NCI-H2227 treated with DMSO at 0.1 percent for 48 hours (cell line): ENCODE measurements at regions not wholly inside any gene's neighbourhood (a gene's known extent, or its start where the extent isn't known, plus 50 kb on each side); places are given as distances from the start of the nearest gene placed in this dataset.

ENCODE experiments used
- DNase-seq: peaks from one replicate; lab custom pipeline; 2025; lab: John Stamatoyannopoulos, UW

- DNase-seq: no peak
Observed at GRCh38 chr13:36552334-36552733, 120.0 kb downstream of the CCNA1 start.

DNA sequence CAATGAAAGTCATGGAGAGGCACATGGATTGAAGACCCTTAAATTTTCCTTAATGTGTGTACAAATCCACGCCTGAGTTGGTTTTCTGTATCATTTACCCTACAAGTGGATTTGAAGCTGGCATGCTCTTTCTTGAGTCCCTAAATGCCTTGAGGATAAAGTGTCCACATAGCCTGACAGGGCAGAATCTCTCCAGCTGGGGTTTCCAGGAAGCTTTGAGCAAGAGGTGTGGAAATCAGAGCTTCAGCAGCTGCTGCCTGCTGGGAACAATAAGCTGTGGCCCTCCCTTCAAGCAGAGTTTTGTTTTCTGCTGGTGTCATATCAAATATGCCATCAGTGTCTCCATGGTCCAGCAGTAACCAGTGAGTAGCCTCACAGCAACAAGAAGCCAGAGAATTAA lies 120.3 kb upstream of the SERTM1 start:
- no peak for DNase-seq

GRCh38 chr13:36555151-36555986 lies 118.5 kb upstream of the SERTM1 start:
- no peak for DNase-seq

DNA sequence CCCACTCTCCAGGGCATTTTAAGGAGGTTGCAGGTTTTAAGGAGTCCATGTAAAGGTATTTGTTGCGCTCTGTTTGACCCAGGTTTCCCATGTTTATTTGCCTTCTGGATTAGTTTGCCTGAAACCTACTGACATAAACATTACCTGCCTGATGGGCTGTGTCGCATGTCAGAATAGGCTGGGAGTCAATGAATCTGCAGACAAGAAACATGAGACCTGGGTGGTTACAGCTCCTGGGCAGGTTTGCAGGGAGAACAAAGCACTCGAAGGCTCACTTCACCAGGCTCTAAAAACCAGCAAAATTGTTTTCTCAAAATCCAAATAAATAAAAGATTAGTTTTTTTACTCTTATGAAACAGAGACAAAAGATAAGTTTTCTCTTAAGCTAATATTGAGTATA lies 114.4 kb upstream of the SERTM1 start:
- DNase-seq: no peak

GRCh38 chr13:36567485-36567884 lies 106.3 kb upstream of the SERTM1 start:
- DNase-seq: no peak

DNA sequence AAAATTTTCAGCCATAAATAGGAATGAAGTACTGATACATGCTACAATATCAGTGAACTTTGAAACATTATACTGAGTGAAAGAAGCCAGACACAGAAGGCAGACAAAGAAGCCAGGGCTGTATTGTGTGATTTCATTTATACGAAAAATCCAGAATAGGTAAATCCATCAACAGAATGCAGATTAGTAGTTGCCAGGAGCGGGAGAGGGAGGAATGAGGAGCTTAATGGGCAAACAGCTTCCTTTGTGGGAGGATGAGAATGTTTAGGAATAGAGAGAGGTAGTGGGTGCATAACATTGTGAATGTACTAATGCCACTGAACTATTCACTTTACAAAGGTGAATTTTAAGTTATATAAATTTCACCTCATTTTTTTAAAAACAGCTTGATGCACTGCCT lies 103.3 kb upstream of the SERTM1 start:
- DNase-seq: no peak

DNA sequence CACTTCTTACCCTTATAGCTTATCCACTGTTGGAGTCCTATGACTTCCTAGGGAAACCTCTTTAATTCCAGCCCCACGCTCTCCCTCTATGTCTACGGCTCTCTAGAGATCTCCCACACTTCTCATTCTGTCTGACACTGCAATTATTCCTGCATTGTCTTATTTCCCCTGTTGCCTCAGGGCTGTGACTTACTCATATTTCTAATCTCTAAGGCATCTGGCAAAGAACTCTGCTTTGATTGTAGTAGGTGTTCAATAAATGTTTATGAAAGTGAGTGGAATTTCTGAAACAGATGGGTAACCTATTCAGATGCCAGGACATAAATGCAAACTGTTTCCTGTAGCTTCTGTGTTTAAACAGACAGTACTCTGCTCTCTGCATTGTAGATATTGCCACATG lies 102.4 kb upstream of the SERTM1 start:
- no peak for DNase-seq

GRCh38 chr13:36582977-36583376 lies 90.8 kb upstream of the SERTM1 start:
- DNase-seq: no peak

DNA sequence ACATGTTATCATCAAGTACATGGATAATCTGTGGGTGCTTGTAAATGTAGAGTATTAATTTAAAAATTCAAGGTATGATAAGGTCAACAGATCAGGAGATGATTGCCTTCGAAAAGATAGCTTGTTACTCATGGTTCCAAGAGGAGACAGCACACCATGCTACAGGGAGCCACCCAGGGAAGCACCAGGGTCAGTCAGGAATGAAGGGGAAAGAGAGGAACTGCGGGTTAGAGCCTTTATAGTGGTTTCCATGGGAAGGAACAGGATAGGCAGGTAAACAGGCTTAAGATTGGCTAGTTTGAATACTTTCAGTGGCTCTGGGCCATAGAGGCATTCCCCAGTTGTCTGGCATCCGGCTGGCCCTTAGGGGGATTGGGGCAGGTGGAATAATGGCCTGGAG lies 74.2 kb upstream of the SERTM1 start:
- DNase-seq: no peak

DNA sequence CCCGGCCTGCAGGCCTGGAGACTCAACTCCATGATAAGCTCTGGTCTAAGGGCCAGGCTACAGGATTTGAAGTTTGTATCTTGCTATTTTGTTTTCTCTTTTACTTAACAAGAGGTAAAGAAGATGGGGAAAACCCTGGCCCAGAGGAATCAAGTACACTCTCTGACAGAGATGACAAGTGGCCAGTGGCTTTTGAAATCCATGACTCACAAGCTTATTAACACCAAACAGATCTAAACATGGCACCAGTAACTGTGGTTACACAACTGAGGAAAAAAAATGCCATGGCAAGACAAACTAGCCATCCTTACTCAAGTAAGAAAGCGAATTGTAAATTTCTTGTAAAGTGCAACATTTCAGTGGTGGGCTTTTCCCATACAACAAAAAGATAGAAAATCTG lies 72.6 kb upstream of the SERTM1 start:
- DNase-seq: no peak

DNA sequence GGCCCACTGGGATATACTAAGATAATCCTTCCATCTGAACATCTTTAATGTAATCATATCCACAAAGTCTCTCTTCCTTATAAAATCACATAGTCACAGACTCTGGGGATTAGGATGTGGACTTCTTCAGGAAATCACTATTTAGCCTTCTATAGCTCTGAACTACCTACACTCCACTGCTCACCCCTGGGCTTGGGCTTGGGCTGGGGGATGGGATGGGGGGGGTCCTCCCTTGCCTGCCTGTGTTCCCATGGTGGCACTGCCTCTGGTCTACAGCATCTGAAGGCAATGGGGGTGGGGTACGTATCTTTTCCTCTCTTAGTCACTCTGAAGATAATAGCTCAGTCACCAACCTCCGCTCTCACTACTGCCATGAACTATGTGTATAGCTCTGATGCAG lies 67.8 kb upstream of the SERTM1 start:
- no peak for DNase-seq

DNA sequence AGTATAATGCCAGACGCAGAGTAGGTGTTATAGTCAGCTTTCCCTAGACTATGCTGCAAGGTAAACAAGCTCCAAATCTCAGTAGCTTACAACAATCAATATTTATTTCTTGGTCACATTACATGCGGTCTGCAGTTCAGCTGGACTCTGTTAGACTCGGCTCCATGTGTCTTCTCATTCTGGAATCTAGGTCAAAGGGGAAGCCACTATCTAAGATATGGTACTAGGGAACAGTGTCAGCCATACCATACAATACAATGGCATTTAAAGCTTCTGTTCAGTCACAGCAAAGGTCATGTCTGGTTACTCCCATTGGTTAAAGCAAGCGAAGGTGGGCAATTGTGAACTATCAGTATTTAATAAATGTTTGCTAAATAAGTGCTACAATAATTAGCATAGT lies 65.3 kb upstream of the SERTM1 start:
- no peak for DNase-seq

DNA sequence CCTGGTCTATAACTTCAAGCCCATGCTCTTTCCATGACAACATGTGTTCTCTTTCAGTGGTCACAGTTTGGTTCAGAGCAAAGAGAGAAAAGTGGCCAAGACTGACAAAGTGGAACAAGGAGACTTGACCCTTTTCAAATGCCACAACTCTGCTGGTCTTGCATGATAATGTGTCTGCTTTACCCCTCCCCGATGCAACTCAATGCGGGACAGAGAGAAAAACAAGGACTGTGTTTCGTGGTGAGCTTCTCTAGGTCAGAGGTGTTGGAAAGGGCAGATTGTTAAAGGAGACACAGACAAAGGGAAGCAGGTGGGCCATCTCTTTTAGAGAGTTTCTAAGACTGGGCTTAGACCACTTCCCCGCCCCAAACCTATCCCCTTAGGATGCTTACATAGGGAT lies 61.6 kb upstream of the SERTM1 start:
- DNase-seq: no peak

GRCh38 chr13:36616706-36617105 lies 57.1 kb upstream of the SERTM1 start:
- no peak for DNase-seq

- DNase-seq: no peak
Observed at GRCh38 chr13:36619535-36619934, 54.3 kb upstream of the SERTM1 start.
